PC-3 (cell line): ENCODE measurements at regions not wholly inside any gene's neighbourhood (a gene's known extent, or its start where the extent isn't known, plus 50 kb on each side); places are given as distances from the start of the nearest gene placed in this dataset.

ENCODE experiments used
- CTCF ChIP-seq: fragments of 300-600 bp; sonication (generic); conservative IDR thresholded peaks from 2 replicates; pipeline ENCODE4 v1.5.1; 2017; ENCODE audit warnings: antibody characterized with exemption, low read depth, mild to moderate bottlenecking, low read length
- EZH2 ChIP-seq: fragments of 300-600 bp; sonication (generic); IDR thresholded peaks from one replicate; pipeline ENCODE4 v1.6.1; 2017; ENCODE audit warnings: antibody characterized with exemption, mild to moderate bottlenecking, low read length; ENCODE audit not compliant: unreplicated experiment

- no peak for TF ChIP-seq EZH2
- TF ChIP-seq CTCF, result no peak
Measured at GRCh38 chr10:9234191-9234590, 1179.7 kb downstream of the GATA3 start.
